ENCODE measurements at regions not wholly inside any gene's neighbourhood (a gene's known extent, or its start where the extent isn't known, plus 50 kb on each side); places are given as distances from the start of the nearest gene placed in this dataset.

- peak; percentile 87 for ATAC-seq
- H3K4me3 Mint-ChIP-seq = no peak overlapping the region
- peak; percentile 32 for DNase-seq
- H3K9me3 Mint-ChIP-seq = peaks cover 3% of the 10 kb centered on the region
- H3K27ac Mint-ChIP-seq = no peak overlapping the region
- peaks cover 1% of the 10 kb centered on the region for H3K36me3 Mint-ChIP-seq (ENCODE audit: low read depth)
- H3K27me3 Mint-ChIP-seq = peaks cover 8% of the 10 kb centered on the region
- peaks cover 4% of the 10 kb centered on the region for H3K4me1 Mint-ChIP-seq
These were observed 98.8 kb downstream of the ZNF621 start for GRCh38 chr3:40623567-40623966.

DNA sequence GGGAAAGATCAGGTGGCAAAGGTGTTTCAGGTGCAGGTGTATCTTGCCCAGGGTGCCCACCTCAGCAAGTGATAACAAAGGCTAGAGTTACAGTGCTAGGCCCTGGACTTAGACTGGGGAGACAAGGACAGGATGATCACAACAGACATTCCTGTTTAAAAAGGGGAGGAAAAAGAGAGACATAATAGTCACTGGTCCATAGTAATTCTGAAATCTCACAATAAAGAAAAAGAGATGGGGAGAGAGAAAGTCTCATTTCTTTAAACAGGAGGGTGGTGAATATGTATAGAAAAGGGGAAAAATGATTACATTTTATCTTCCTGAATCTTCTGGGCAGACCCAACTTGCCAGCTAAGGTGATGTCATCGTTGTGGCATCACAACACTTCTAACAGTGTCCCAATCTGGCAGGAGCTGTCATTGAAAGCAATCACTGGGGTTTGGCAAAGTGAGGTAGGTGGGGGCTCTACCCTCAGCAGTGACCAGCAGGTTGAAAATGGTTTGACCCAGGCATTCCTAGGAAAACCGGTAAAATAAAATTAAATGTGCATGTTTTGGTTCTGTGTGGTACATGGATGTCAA lies 99.5 kb downstream of the ZNF621 start:
- H3K27ac Mint-ChIP-seq = no peak overlapping the region
- H3K36me3 Mint-ChIP-seq (ENCODE audit: low read depth) = peaks cover 4% of the 10 kb centered on the region
- peaks cover 8% of the 10 kb centered on the region for H3K27me3 Mint-ChIP-seq
- no peak overlapping the region for H3K4me3 Mint-ChIP-seq
- H3K9me3 Mint-ChIP-seq = peaks cover 8% of the 10 kb centered on the region
- peaks cover 4% of the 10 kb centered on the region for H3K4me1 Mint-ChIP-seq
- DNase-seq (no peak), ATAC-seq (no peak)

GRCh38 chr3:40627095-40627494 lies 102.3 kb downstream of the ZNF621 start:
- Mint-ChIP-seq H3K27ac (no peak overlapping the region), H3K4me1 (peaks cover 4% of the 10 kb centered on the region), H3K9me3 (peaks cover 16% of the 10 kb centered on the region), H3K27me3 (peaks cover 8% of the 10 kb centered on the region), H3K4me3 (no peak overlapping the region), H3K36me3 (ENCODE audit: low read depth) (peaks cover 9% of the 10 kb centered on the region)
- DNase-seq (no peak), ATAC-seq (no peak)

- Mint-ChIP-seq H3K27ac (no peak overlapping the region), H3K27me3 (peaks cover 8% of the 10 kb centered on the region), H3K9me3 (peaks cover 24% of the 10 kb centered on the region), H3K4me1 (peaks cover 4% of the 10 kb centered on the region), H3K4me3 (no peak overlapping the region), H3K36me3 (ENCODE audit: low read depth) (peaks cover 9% of the 10 kb centered on the region)
- DNase-seq = no peak
- ATAC-seq = no peak
These were observed 104.2 kb downstream of the ZNF621 start for GRCh38 chr3:40628984-40629383.

GRCh38 chr3:40631341-40631995 lies 106.7 kb downstream of the ZNF621 start:
- no peak overlapping the region for H3K27ac Mint-ChIP-seq

DNA sequence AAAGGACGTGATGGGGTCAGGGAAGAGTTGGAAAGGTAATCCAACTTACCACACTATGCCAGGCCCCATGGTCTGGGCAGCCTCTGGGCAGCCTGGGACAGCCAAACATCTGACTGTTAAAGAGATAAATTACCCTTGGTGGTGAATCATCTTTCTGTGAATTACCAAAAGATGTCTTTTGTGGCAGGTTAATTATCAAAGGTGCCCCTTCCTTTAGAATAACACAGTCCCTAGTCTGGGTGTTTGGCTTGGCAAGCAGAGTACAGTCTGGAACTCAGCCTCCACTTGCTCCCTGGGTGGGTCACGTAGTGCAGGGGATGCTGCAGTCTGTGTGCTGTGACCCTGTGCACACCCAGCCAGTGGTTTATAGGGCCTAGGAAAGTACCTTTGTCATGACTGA lies 113.1 kb downstream of the ZNF621 start:
- Mint-ChIP-seq H3K4me1 (no peaks in the 10 kb centered on the region), H3K27me3 (no peaks in the 10 kb centered on the region), H3K9me3 (peaks cover 14% of the 10 kb centered on the region), H3K4me3 (no peak overlapping the region), H3K27ac (no peak overlapping the region), H3K36me3 (ENCODE audit: low read depth) (no peaks in the 10 kb centered on the region)
- no peak for DNase-seq
- no peak for ATAC-seq

More at GRCh38 chr3:40631341-40631995, 106.7 kb downstream of the ZNF621 start:
- H3K27me3 Mint-ChIP-seq = peaks cover 3% of the 10 kb centered on the region
- no peak for ATAC-seq
- peaks cover 33% of the 10 kb centered on the region for H3K9me3 Mint-ChIP-seq
- DNase-seq = no peak
- peaks cover 9% of the 10 kb centered on the region for H3K36me3 Mint-ChIP-seq (ENCODE audit: low read depth)
- no peaks in the 10 kb centered on the region for H3K4me1 Mint-ChIP-seq
- H3K4me3 Mint-ChIP-seq = no peak overlapping the region

- Mint-ChIP-seq H3K27ac (no peak overlapping the region), H3K36me3 (ENCODE audit: low read depth) (no peaks in the 10 kb centered on the region), H3K27me3 (no peaks in the 10 kb centered on the region), H3K9me3 (peaks cover 12% of the 10 kb centered on the region), H3K4me3 (no peak overlapping the region), H3K4me1 (no peaks in the 10 kb centered on the region)
- DNase-seq = no peak
- no peak for ATAC-seq
These were observed 114.2 kb downstream of the ZNF621 start for GRCh38 chr3:40639006-40639405.

- no peak overlapping the region for H3K4me3 Mint-ChIP-seq
- DNase-seq (no peak), ATAC-seq (no peak)
- H3K27me3 Mint-ChIP-seq = no peaks in the 10 kb centered on the region
- no peaks in the 10 kb centered on the region for H3K9me3 Mint-ChIP-seq
- no peaks in the 10 kb centered on the region for H3K4me1 Mint-ChIP-seq
- no peaks in the 10 kb centered on the region for H3K36me3 Mint-ChIP-seq (ENCODE audit: low read depth)
- no peak overlapping the region for H3K27ac Mint-ChIP-seq
These were observed 118.1 kb downstream of the ZNF621 start for GRCh38 chr3:40642812-40643211.

GRCh38 chr3:40645883-40646282 lies 121.1 kb downstream of the ZNF621 start:
- ATAC-seq (no peak), DNase-seq (no peak)
- Mint-ChIP-seq H3K4me3 (no peak overlapping the region), H3K27me3 (no peaks in the 10 kb centered on the region), H3K36me3 (ENCODE audit: low read depth) (no peaks in the 10 kb centered on the region), H3K27ac (no peak overlapping the region), H3K9me3 (no peaks in the 10 kb centered on the region), H3K4me1 (no peaks in the 10 kb centered on the region)

GRCh38 chr3:40649346-40649745 lies 124.6 kb downstream of the ZNF621 start:
- Mint-ChIP-seq H3K4me3 (no peak overlapping the region), H3K36me3 (ENCODE audit: low read depth) (no peaks in the 10 kb centered on the region), H3K27me3 (no peaks in the 10 kb centered on the region), H3K27ac (no peak overlapping the region), H3K4me1 (no peaks in the 10 kb centered on the region), H3K9me3 (no peaks in the 10 kb centered on the region)
- DNase-seq = no peak
- ATAC-seq = no peak

GRCh38 chr3:40652072-40652471 lies 127.3 kb downstream of the ZNF621 start:
- Mint-ChIP-seq H3K27me3 (no peaks in the 10 kb centered on the region), H3K4me3 (no peak overlapping the region), H3K27ac (no peak overlapping the region), H3K9me3 (no peaks in the 10 kb centered on the region), H3K4me1 (no peaks in the 10 kb centered on the region), H3K36me3 (ENCODE audit: low read depth) (no peaks in the 10 kb centered on the region)
- DNase-seq = no peak
- ATAC-seq = no peak

DNA sequence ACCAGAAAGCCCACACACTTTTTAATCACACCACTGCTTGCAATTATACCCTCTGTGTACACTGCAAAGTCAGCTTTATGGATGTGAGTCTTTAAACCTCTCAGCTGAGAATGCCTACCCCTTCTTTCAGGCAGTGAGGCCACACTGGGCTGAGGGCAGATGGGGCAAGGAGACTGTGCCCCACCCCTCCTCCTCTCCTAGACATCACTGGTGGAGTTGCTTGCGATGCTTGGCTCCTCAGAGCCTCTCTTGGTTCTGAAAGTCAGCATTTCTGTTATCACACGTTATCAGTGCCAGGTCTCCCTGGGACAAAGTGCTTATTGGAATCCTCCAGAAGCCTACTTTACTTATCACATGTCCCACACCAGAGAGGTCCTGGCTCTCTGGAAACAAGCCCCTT lies 128.2 kb downstream of the ZNF621 start:
- DNase-seq = no peak
- Mint-ChIP-seq H3K27me3 (peaks cover 2% of the 10 kb centered on the region), H3K4me1 (no peaks in the 10 kb centered on the region), H3K9me3 (peaks cover 3% of the 10 kb centered on the region), H3K36me3 (ENCODE audit: low read depth) (no peaks in the 10 kb centered on the region), H3K27ac (no peak overlapping the region), H3K4me3 (no peak overlapping the region)
- no peak for ATAC-seq

GRCh38 chr3:40653878-40654277 lies 129.1 kb downstream of the ZNF621 start:
- DNase-seq (no peak), ATAC-seq (no peak)
- H3K27me3 Mint-ChIP-seq = peaks cover 2% of the 10 kb centered on the region
- no peak overlapping the region for H3K4me3 Mint-ChIP-seq
- no peak overlapping the region for H3K27ac Mint-ChIP-seq
- H3K9me3 Mint-ChIP-seq = peaks cover 4% of the 10 kb centered on the region
- H3K36me3 Mint-ChIP-seq (ENCODE audit: low read depth) = no peaks in the 10 kb centered on the region
- H3K4me1 Mint-ChIP-seq = no peaks in the 10 kb centered on the region

DNA sequence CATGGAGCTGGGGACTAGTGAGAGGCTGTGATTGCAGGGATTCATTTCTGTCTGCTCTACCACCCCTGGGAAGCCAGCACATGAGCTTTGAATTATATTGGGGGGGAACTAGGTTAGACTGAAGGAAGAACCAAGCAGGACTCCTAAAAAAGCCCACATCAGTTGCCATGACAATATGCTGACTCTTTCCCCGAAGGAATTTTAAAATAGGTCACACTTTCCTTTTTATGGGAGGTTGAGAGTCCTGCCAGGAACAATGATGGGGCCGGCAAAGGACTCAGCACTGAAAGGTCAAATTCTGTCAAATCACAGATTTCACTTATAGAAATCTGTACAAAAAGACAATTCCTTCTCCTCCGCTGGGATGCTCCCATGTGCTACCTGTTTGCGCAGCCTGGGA lies 130.8 kb downstream of the ZNF621 start:
- Mint-ChIP-seq H3K27me3 (peaks cover 2% of the 10 kb centered on the region), H3K36me3 (ENCODE audit: low read depth) (no peaks in the 10 kb centered on the region), H3K9me3 (peaks cover 4% of the 10 kb centered on the region), H3K4me1 (no peaks in the 10 kb centered on the region), H3K4me3 (no peak overlapping the region), H3K27ac (no peak overlapping the region)
- no peak for DNase-seq
- no peak for ATAC-seq

- Mint-ChIP-seq H3K4me1 (no peaks in the 10 kb centered on the region), H3K9me3 (peaks cover 4% of the 10 kb centered on the region), H3K27me3 (peaks cover 5% of the 10 kb centered on the region), H3K27ac (no peak overlapping the region), H3K4me3 (no peak overlapping the region), H3K36me3 (ENCODE audit: low read depth) (no peaks in the 10 kb centered on the region)
- ATAC-seq = no peak
- DNase-seq = no peak
These were observed 132.9 kb downstream of the ZNF621 start for GRCh38 chr3:40657623-40658022.

DNA sequence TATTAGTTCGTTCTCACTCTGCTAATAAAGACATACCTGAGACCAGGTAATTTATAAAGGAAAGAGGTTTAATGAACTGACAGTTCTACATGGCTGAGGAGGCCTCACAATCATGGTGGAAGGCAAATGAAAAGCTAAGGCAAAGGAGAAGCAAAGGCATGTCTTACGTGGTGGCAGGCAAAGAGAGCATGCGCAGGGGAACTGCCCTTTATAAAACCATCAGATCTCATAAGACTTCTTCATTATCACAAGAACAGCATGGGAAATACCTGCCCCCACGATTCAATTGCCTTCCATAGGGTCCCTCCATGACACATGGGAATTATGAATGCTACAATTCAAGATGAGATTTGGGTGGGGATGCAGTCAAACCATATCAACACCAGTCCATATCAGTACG lies 133.5 kb downstream of the ZNF621 start:
- no peak for DNase-seq
- H3K9me3 Mint-ChIP-seq = peaks cover 4% of the 10 kb centered on the region
- ATAC-seq = no peak
- H3K27ac Mint-ChIP-seq = no peak overlapping the region
- no peaks in the 10 kb centered on the region for H3K4me1 Mint-ChIP-seq
- no peaks in the 10 kb centered on the region for H3K36me3 Mint-ChIP-seq (ENCODE audit: low read depth)
- H3K4me3 Mint-ChIP-seq = no peak overlapping the region
- H3K27me3 Mint-ChIP-seq = peaks cover 5% of the 10 kb centered on the region

Data from activated naive CD8-positive, alpha-beta T cell treated with anti-CD3 and anti-CD28 coated beads, Interleukin-2, amount 50 U/mL, for 24 hours (primary cell).